ENCODE measurements at regions not wholly inside any gene's neighbourhood (a gene's known extent, or its start where the extent isn't known, plus 50 kb on each side); places are given as distances from the start of the nearest gene placed in this dataset.

DNA sequence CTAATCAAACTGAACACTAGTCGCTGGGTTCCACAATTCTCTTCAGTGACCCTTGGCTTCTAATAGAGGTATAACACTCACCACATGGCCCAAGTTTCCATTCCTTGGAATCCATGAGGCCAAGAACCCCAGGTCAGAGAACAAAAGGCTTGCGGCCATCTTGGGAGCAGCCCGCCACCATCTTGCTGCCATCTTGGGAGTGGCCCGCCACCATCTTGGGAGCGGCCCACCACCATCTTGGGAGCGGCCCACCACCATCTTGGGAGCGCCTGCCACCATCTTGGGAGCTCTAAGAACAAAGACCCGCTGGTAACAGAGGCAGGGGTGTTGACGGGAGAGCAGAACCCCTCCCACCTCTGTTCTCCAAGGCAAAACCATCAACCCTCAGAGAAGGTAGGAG lies 493.4 kb downstream of the MATN1 start:
- H3K27me3 ChIP-seq (replicated peaks; ENCODE audit: control insufficient read depth, insufficient read depth, low read length) = no peaks in the 10 kb centered on the region
- Mint-ChIP-seq H3K9me3 (ENCODE audit: unreplicated experiment) (no peaks in the 10 kb centered on the region), H3K36me3 (ENCODE audit: insufficient read depth, unreplicated experiment) (no peaks in the 10 kb centered on the region), H3K4me3 (ENCODE audit: unreplicated experiment) (no peak overlapping the region), H3K27me3 (ENCODE audit: insufficient read depth, unreplicated experiment) (no peaks in the 10 kb centered on the region), H3K4me1 (ENCODE audit: low read depth, unreplicated experiment) (no peaks in the 10 kb centered on the region), H3K27ac (ENCODE audit: unreplicated experiment) (no peak overlapping the region)
- no peak overlapping the region for H3K4me3 ChIP-seq (ENCODE audit: low read depth, low read length)
- intact Hi-C loops (cut with micrococcal nuclease; ENCODE audit: unreplicated experiment) = no loop called here
- H3K9me3 ChIP-seq = no peaks in the 10 kb centered on the region
- H3K36me3 ChIP-seq (ENCODE audit: control insufficient read depth, insufficient read depth, low read length) = no peaks in the 10 kb centered on the region
- TF ChIP-seq, protein P1, sequence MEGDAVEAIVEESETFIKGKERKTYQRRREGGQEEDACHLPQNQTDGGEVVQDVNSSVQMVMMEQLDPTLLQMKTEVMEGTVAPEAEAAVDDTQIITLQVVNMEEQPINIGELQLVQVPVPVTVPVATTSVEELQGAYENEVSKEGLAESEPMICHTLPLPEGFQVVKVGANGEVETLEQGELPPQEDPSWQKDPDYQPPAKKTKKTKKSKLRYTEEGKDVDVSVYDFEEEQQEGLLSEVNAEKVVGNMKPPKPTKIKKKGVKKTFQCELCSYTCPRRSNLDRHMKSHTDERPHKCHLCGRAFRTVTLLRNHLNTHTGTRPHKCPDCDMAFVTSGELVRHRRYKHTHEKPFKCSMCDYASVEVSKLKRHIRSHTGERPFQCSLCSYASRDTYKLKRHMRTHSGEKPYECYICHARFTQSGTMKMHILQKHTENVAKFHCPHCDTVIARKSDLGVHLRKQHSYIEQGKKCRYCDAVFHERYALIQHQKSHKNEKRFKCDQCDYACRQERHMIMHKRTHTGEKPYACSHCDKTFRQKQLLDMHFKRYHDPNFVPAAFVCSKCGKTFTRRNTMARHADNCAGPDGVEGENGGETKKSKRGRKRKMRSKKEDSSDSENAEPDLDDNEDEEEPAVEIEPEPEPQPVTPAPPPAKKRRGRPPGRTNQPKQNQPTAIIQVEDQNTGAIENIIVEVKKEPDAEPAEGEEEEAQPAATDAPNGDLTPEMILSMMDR (IDR thresholded peaks at IDR 0.05; ENCODE audit: insufficient read depth in 1 of 2, low read depth in 1 of 2, low read length in 1 of 2, severe bottlenecking in 1 of 2, unreplicated experiment in 1 of 2) = no peak
- H3K4me1 ChIP-seq = no peaks in the 10 kb centered on the region
- ChIA-PET CTCF (no interaction called here), POLR2A (no interaction called here)
- no peak for DNase-seq
- BruUV-seq (replicated peaks) = no TSS peak

DNA sequence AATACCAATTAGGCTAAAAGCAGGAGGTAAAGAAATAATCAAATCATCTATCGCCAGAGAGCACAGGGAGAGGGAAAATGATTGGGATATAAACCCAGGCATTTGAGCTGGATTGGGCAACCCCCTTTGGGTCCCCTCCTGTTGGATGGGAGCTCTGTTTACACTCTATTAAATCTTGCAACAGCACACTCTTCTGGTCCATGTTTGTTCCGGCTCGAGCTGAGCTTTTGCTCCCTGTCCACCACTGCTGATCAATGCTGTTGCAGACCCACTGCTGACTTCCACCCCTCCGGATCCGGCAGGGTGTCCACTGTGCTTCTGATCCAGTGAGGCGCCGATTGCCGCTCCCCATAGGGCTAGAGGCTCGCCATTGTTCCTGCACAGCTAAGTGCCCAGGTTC lies 493.8 kb downstream of the MATN1 start:
- Mint-ChIP-seq H3K9me3 (ENCODE audit: unreplicated experiment) (no peaks in the 10 kb centered on the region), H3K27ac (ENCODE audit: unreplicated experiment) (no peak overlapping the region), H3K27me3 (ENCODE audit: insufficient read depth, unreplicated experiment) (no peaks in the 10 kb centered on the region), H3K4me3 (ENCODE audit: unreplicated experiment) (no peak overlapping the region), H3K4me1 (ENCODE audit: low read depth, unreplicated experiment) (no peaks in the 10 kb centered on the region), H3K36me3 (ENCODE audit: insufficient read depth, unreplicated experiment) (no peaks in the 10 kb centered on the region)
- DNase-seq = no peak
- ChIA-PET CTCF (no interaction called here), POLR2A (no interaction called here)
- TF ChIP-seq, protein P1 (IDR thresholded peaks at IDR 0.05; ENCODE audit: insufficient read depth in 1 of 2, low read depth in 1 of 2, low read length in 1 of 2, severe bottlenecking in 1 of 2, unreplicated experiment in 1 of 2) = no peak
- no peaks in the 10 kb centered on the region for H3K4me1 ChIP-seq
- intact Hi-C loops (cut with micrococcal nuclease; ENCODE audit: unreplicated experiment) = no loop called here
- H3K9me3 ChIP-seq = no peaks in the 10 kb centered on the region
- H3K36me3 ChIP-seq (ENCODE audit: control insufficient read depth, insufficient read depth, low read length) = no peaks in the 10 kb centered on the region
- BruUV-seq (replicated peaks) = no TSS peak
- H3K27me3 ChIP-seq (replicated peaks; ENCODE audit: control insufficient read depth, insufficient read depth, low read length) = no peaks in the 10 kb centered on the region
- H3K4me3 ChIP-seq (ENCODE audit: low read depth, low read length) = no peak overlapping the region

DNA sequence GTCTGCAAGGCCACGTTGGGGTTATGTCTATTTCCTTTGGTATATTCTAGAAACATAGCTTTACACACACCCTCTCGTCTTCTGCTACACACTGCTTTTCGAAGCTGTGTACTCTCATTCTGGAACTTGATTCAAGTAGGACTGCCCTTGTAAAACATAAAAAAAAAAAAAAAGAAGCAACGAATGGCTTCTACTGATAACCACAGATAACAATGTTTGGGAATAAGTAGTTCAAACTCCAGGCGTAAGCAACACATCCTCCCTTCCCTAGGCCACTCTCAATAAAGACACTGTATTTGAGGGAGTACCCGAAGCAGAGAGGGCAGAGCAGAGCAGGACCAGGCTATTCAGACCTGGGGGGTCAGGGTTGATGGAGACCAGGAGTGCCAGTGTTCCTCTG lies 496.7 kb downstream of the MATN1 start:
- ChIA-PET POLR2A (no interaction called here), CTCF (no interaction called here)
- Histone ChIP-seq H3K36me3 (ENCODE audit: control insufficient read depth, insufficient read depth, low read length) (no peaks in the 10 kb centered on the region), H3K4me3 (ENCODE audit: low read depth, low read length) (no peak overlapping the region), H3K27me3 (replicated peaks; ENCODE audit: control insufficient read depth, insufficient read depth, low read length) (no peaks in the 10 kb centered on the region), H3K9me3 (no peaks in the 10 kb centered on the region), H3K4me1 (no peaks in the 10 kb centered on the region)
- Mint-ChIP-seq H3K27me3 (ENCODE audit: insufficient read depth, unreplicated experiment) (no peaks in the 10 kb centered on the region), H3K4me1 (ENCODE audit: low read depth, unreplicated experiment) (no peaks in the 10 kb centered on the region), H3K4me3 (ENCODE audit: unreplicated experiment) (no peak overlapping the region), H3K27ac (ENCODE audit: unreplicated experiment) (no peak overlapping the region), H3K36me3 (ENCODE audit: insufficient read depth, unreplicated experiment) (no peaks in the 10 kb centered on the region), H3K9me3 (ENCODE audit: unreplicated experiment) (no peaks in the 10 kb centered on the region)
- TF ChIP-seq, protein P1 (IDR thresholded peaks at IDR 0.05; ENCODE audit: insufficient read depth in 1 of 2, low read depth in 1 of 2, low read length in 1 of 2, severe bottlenecking in 1 of 2, unreplicated experiment in 1 of 2) = no peak
- BruUV-seq (replicated peaks) = no TSS peak
- intact Hi-C loops (cut with micrococcal nuclease; ENCODE audit: unreplicated experiment) = no loop called here
- no peak for DNase-seq
